IMR-90 (cell line): ENCODE measurements at regions not wholly inside any gene's neighbourhood (a gene's known extent, or its start where the extent isn't known, plus 50 kb on each side); places are given as distances from the start of the nearest gene placed in this dataset.

ENCODE experiments used
- ATAC-seq: fragments of 200-7000 bp; cut with Tn5 transposase; 2 replicates; pipeline ENCODE4 v1.9.1; 2020; ENCODE audit warnings: low read depth, mild to moderate bottlenecking, moderate library complexity
- BruUV-seq: library from RNA; stranded (reverse); fragments of 400-500 nt; replicated peaks from 2 replicates; lab custom pipeline; 2021; lab: Mats Ljungman, UMichigan
- CTCF ChIA-PET: fragments of 300-600 bp; formaldehyde crosslinking; extraction: SDS; loops from one replicate; lab custom pipeline; 2021; ENCODE audit warnings: antibody characterized with exemption; lab: Yijun Ruan, JAX
- POLR2A ChIA-PET: fragments of 300-600 bp; sonication (Branson Sonifier 250); formaldehyde crosslinking; loops from one replicate; lab custom pipeline; 2022; ENCODE audit warnings: antibody characterized with exemption; ENCODE audit not compliant: unreplicated experiment; lab: Charles Lee
- DNase-seq: peaks from one replicate; pipeline ENCODE4 v3.0.0; 2013
- H2AFZ ChIP-seq: replicated peaks from 2 replicates; pipeline ENCODE3; 2013; ENCODE audit warnings: low read length, mild to moderate bottlenecking; ENCODE audit not compliant: poor library complexity
- H2AK5ac ChIP-seq: 2 replicates; pipeline ENCODE4 v1.6.1; 2013; ENCODE audit warnings: low read depth, low read length, inconsistent platforms
- H2AK9ac ChIP-seq: replicated peaks from 2 replicates; pipeline ENCODE3; 2013; ENCODE audit warnings: mild to moderate bottlenecking, low read depth, low read length, moderate library complexity; ENCODE audit not compliant: poor library complexity
- H2BK120ac ChIP-seq: 2 replicates; pipeline ENCODE4 v1.6.1; 2013; ENCODE audit warnings: low read depth, low read length, inconsistent platforms
- H2BK15ac ChIP-seq: 3 replicates; pipeline ENCODE4 v1.6.1; 2013; ENCODE audit warnings: low read depth, low read length, inconsistent platforms
- H2BK20ac ChIP-seq: 2 replicates; pipeline ENCODE4 v1.6.1; 2013; ENCODE audit warnings: low read depth, mild to moderate bottlenecking, inconsistent platforms, low read length, moderate library complexity
- H2BK5ac ChIP-seq: 2 replicates; pipeline ENCODE4 v1.6.1; 2013; ENCODE audit warnings: mild to moderate bottlenecking, low read depth, low read length, inconsistent platforms; ENCODE audit not compliant: poor library complexity, severe bottlenecking
- H3K14ac ChIP-seq: replicated peaks from 2 replicates; pipeline ENCODE4 v1.6.1; 2013; ENCODE audit warnings: low read depth, low read length, inconsistent platforms
- H3K18ac ChIP-seq: 2 replicates; pipeline ENCODE4 v1.6.1; 2013; ENCODE audit warnings: low read depth, low read length, control low read depth
- H3K23ac ChIP-seq: 2 replicates; pipeline ENCODE4 v1.6.1; 2013; ENCODE audit warnings: low read depth, low read length, inconsistent platforms
- H3K27ac ChIP-seq: 2 replicates; pipeline ENCODE4 v1.5.1; 2013; ENCODE audit warnings: mild to moderate bottlenecking, control low read depth, low read length; ENCODE audit not compliant: insufficient read depth
- H3K27me3 ChIP-seq: 2 replicates; pipeline ENCODE4 v1.6.1; 2013; ENCODE audit warnings: low read length; ENCODE audit not compliant: control insufficient read depth, insufficient read depth
- H3K36me3 ChIP-seq: 2 replicates; pipeline ENCODE4 v1.6.1; 2013; ENCODE audit warnings: low read length, mixed read lengths; ENCODE audit not compliant: control insufficient read depth, insufficient read depth
- H3K4ac ChIP-seq: 2 replicates; pipeline ENCODE4 v1.6.1; 2013; ENCODE audit warnings: low read depth, low read length, inconsistent platforms
- H3K4me1 ChIP-seq: 2 replicates; pipeline ENCODE4 v1.6.1; 2013; ENCODE audit warnings: low read length, mixed read lengths; ENCODE audit not compliant: control insufficient read depth, insufficient read depth
- H3K4me2 ChIP-seq: 2 replicates; pipeline ENCODE4 v1.6.1; 2013; ENCODE audit warnings: low read depth, mild to moderate bottlenecking, control low read depth, low read length, moderate library complexity
- H3K4me3 ChIP-seq: 2 replicates; pipeline ENCODE4 v1.5.1; 2013; ENCODE audit warnings: low read depth, mild to moderate bottlenecking, control low read depth, low read length, moderate library complexity; ENCODE audit not compliant: insufficient read depth
- H3K56ac ChIP-seq: 2 replicates; pipeline ENCODE4 v1.6.1; 2013; ENCODE audit warnings: low read length, inconsistent platforms; ENCODE audit not compliant: insufficient read depth; ENCODE audit errors: extremely low read depth
- H3K79me1 ChIP-seq, 2 experiments: 2 replicates each; pipeline ENCODE4 v1.6.1; 2013; ENCODE audit warnings: low read length in 2 of 2, inconsistent platforms in 1 of 2, low read depth in 1 of 2
- H3K9ac ChIP-seq: 2 replicates; pipeline ENCODE4 v1.6.1; 2013; ENCODE audit warnings: low read depth, low read length, control low read depth
- H3K9me1 ChIP-seq: 2 replicates; pipeline ENCODE4 v1.6.1; 2013; ENCODE audit warnings: low read length, inconsistent platforms; ENCODE audit not compliant: insufficient read depth
- H3K9me3 ChIP-seq: 2 replicates; pipeline ENCODE4 v1.6.1; 2013; ENCODE audit warnings: low read length; ENCODE audit not compliant: control insufficient read depth, insufficient read depth
- H4K20me1 ChIP-seq: 2 replicates; pipeline ENCODE4 v1.6.1; 2013; ENCODE audit warnings: low read length, inconsistent platforms; ENCODE audit not compliant: insufficient read depth
- H4K5ac ChIP-seq: 2 replicates; pipeline ENCODE4 v1.6.1; 2013; ENCODE audit warnings: mild to moderate bottlenecking, low read depth, low read length, control low read depth
- H4K8ac ChIP-seq, 2 experiments: 2 replicates each; pipeline ENCODE4 v1.6.1; 2013; ENCODE audit warnings: low read depth in 2 of 2, low read length in 2 of 2, control low read depth in 1 of 2, inconsistent platforms in 1 of 2
- H4K91ac ChIP-seq: 2 replicates; pipeline ENCODE4 v1.6.1; 2013; ENCODE audit warnings: low read depth, low read length, inconsistent platforms; ENCODE audit not compliant: insufficient read depth
- ELK1 ChIP-seq: fragments of 150-350 bp; IDR thresholded peaks from 2 replicates; pipeline ENCODE4 v1.6.1; 2016; ENCODE audit warnings: low read depth, mild to moderate bottlenecking, low read length, moderate library complexity, borderline replicate concordance
- FOS ChIP-seq: fragments of 150-350 bp; IDR thresholded peaks from 2 replicates; pipeline ENCODE4 v1.6.1; 2016; ENCODE audit warnings: low read depth, low read length
- MAZ ChIP-seq: IDR thresholded peaks from 2 replicates; pipeline ENCODE4 v1.6.1; 2012; ENCODE audit warnings: low read depth, mild to moderate bottlenecking, low read length, improper control_type of control experiment, moderate library complexity, borderline replicate concordance
- MXI1 ChIP-seq: IDR thresholded peaks from 2 replicates; pipeline ENCODE4 v1.6.1; 2012; ENCODE audit warnings: low read depth, mild to moderate bottlenecking, low read length, moderate library complexity, borderline replicate concordance
- USF2 ChIP-seq: fragments of 150-350 bp; IDR thresholded peaks from 2 replicates; pipeline ENCODE4 v1.6.1; 2017; ENCODE audit warnings: mild to moderate bottlenecking, antibody characterized with exemption, low read length, low read depth
- WGBS, 2 experiments: methylation state at CpG; one replicate each; pipeline versions ENCODE4 v1.1.5 to v1.1.7; 2013; ENCODE audit warnings: missing lambda C conversion rate in 2 of 2; ENCODE audit not compliant: insufficient read length in 1 of 2; ENCODE audit errors: extremely low coverage in 2 of 2; 5-methylcytosine and 5-hydroxymethylcytosine counted together
- dilution Hi-C: fragments of 300-500 bp; cut with HindIII; formaldehyde crosslinking; loops from one replicate; pipeline ENCODE4 v1.14.3; 2018; ENCODE audit warnings: low sequenced_read_pairs; ENCODE audit not compliant: unreplicated experiment
- in situ Hi-C: fragments of 300-500 bp; cut with MboI; formaldehyde crosslinking; loops from 3 replicates; pipeline ENCODE4 v1.14.3; 2019; ENCODE audit warnings: low sequenced_read_pairs, inconsistent platforms, mixed read lengths
- intact Hi-C: fragments of 100-400 bp; cut with micrococcal nuclease; formaldehyde crosslinking; loops from 2 replicates; pipeline ENCODE4 v1.10.0; 2022

DNA sequence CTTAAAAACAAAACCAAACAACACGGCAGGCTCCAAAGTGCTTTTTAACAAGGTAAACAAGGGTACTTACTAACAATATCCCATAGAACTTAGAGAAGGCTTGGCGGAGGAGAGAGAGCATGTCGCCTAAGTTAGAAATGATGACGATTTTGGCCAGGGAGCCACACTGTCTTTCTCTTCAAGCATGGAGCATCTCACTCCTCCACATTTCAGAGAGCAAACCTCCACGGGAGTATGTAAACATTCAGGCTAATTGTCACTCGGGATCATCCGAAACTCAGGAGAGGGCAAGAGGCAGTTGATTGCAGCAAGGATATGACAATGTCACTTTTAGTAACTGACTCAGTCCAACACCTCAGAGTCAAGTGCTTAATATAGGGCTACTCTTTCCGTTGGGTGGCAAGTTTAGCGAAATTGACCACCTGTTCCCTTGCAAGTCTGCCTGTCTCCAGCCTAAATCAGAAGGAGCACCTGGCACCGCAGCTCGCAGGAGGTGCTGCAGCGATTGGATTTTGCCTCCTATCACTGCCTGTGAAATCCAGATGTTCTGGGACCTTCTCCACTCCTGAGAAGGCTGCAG lies 65.8 kb upstream of the RPS6KA2 start:
- ChIA-PET POLR2A (no interaction called here), CTCF (no interaction called here)
- no peak overlapping the region for H3K4ac ChIP-seq
- no peak overlapping the region for H3K4me2 ChIP-seq
- peaks cover 3% of the 10 kb centered on the region; the same call in 1 of the 2 replicates for H3K4me1 ChIP-seq
- no peak for ATAC-seq
- no peaks in the 10 kb centered on the region for H3K36me3 ChIP-seq
- no peak overlapping the region for H3K27ac ChIP-seq
- no peak for DNase-seq
- no peak overlapping the region for H3K14ac ChIP-seq
- H3K56ac ChIP-seq, result no peak overlapping the region
- H4K8ac ChIP-seq, result no peak overlapping the region
- no peak overlapping the region for H3K23ac ChIP-seq
- no peak overlapping the region for H2BK120ac ChIP-seq
- no peak overlapping the region for H2AK5ac ChIP-seq
- in situ Hi-C loops, result no loop called here
- H2AK9ac ChIP-seq, result no peak overlapping the region
- no peak overlapping the region for H3K18ac ChIP-seq
- peaks cover 25% of the 10 kb centered on the region for H3K27me3 ChIP-seq
- dilution Hi-C loops, result no loop called here
- no peaks in the 10 kb centered on the region for H3K9me1 ChIP-seq
- H2BK15ac ChIP-seq, result no peak overlapping the region
- no peak overlapping the region for H2AFZ ChIP-seq
- WGBS, 2 experiments, result no CpG with 5 or more reads among the region's 12 CpGs
- H2BK5ac ChIP-seq, result no peak overlapping the region
- H3K79me1 ChIP-seq, result no peaks in the 10 kb centered on the region
- H4K5ac ChIP-seq, result no peak overlapping the region
- intact Hi-C loops, result no loop called here
- H3K4me3 ChIP-seq, result no peak overlapping the region
- no peak for TF ChIP-seq FOS
- TF ChIP-seq MXI1, result no peak
- TF ChIP-seq MAZ, result no peak
- no peak for TF ChIP-seq ELK1
- TF ChIP-seq USF2, result no peak
- H3K9me3 ChIP-seq, result no peaks in the 10 kb centered on the region
- H2BK20ac ChIP-seq, result no peak overlapping the region
- no TSS peak for BruUV-seq
- H3K9ac ChIP-seq, result no peak overlapping the region
- no peaks in the 10 kb centered on the region for H4K20me1 ChIP-seq
- no peak overlapping the region for H4K91ac ChIP-seq
